NCI-H345 treated with DMSO at 0.1 percent for 48 hours (cell line): ENCODE measurements at regions not wholly inside any gene's neighbourhood (a gene's known extent, or its start where the extent isn't known, plus 50 kb on each side); places are given as distances from the start of the nearest gene placed in this dataset.
A peak's percentile ranks its signal among the peaks of the same experiment; 100 is the strongest.
"Not testable (repeated sequence)": the region's sequence is repeated elsewhere in the genome, so short reads cannot be mapped to it uniquely, and the experiment has no call there.

Experiments used
- DNase-seq: peaks from one replicate; lab custom pipeline; 2025; ENCODE audit not compliant: unreplicated experiment; lab: John Stamatoyannopoulos, UW

DNA sequence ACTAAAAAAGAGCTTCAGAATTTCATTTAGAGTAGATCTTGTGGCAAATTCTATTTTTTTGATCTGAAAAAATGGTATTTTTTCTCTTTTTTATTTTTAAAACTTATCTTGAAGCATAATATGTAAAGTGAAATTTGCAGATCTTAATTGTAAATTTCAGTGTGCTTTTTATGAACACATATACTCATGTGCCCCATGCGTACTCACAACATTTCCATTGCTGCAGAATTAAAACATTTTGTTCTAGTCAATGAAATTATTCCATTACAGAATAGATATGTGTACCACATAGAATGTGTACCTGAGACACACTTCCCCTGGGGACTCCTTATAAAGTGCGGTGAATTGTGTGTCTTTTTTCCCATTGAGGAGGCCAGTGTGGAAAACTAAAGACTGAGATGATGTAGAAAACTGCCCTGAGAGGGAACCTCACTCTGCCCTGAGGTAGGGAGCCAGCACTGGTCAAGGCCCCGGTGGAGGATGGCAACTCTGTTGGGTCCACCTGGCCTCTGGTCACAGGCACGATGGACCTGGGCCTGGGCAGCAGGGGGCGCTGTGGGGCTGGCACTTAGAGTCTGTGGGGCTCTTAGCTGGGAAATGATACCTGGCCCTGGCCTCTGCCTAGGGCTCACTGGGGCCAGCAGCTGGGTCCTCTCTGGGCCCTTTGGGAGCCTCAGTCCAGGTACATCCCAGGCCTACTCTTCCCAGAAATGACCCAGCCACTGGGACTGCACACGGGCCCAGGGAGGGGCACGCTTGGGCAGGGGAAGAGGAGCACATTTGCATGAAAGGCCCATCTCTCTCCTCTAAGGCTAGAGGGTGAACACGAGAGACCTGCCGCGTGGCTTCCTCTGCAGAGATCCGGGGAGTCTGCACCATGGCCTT, 77.9 kb upstream of the TOP3B start:
- no peak for DNase-seq

DNA sequence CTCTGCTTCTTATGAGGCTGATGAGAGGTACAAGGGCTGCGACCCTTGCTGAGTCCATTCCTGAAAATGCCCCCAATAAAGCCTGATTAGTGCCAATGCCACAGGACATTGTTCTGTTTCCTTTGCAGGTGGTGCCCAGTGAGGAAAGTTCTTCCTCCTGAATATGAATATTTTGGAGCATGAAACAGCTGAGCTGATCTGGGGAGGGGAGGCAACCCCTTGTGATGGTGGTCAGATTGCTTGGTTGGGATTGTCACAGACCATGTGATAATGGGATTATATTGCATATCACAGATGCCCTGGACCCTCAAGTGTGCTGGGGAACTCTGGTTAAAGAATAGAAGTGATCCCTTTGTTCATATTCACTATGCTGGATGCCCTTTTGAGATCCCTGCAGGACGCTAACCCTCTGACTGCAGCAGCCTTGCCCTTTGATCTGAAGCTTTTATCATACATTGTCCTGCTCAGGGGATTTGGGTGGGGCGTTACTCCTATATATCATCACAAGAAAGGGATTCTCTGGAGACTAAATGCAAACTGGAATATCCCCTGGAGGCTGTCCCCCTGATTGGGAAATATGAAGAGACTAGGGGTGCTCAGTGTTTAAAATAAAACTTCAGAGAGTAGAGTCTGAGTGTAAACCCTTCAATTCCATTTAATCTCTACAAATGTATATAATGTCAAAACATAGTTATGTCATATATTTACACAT, 76.9 kb upstream of the TOP3B start:
- no peak for DNase-seq

DNA sequence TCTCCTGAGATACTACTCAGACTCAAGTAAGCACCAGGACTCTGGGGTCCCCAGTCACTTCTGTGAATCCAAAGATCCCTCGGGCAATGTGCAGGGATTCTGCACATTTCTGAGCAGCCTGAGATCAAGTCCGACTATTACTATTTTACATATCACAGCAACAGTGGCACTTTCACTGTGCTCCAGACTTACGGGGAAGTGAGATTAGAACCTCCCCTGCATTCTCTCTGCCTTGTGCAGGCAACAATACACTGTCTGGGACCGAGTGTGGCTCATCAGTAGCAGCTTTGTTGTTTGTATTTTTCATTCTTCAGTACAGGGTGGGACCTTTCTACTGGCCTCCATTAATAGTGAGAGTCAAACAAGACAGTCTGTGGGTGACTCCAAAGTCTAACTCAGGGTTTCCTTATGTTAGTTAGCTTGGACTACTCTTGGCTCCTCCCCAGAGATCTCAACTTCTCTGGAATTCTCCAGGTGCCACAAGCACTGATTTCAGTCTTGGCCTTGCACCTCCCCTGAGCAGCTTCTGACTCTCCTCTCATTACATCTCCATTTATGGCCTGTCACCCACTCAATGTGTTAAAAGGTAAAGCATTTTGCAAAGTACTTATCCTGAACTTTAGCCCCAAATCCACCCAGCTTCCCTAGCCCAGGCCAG, 76.2 kb upstream of the TOP3B start:
- DNase-seq = no peak

DNA sequence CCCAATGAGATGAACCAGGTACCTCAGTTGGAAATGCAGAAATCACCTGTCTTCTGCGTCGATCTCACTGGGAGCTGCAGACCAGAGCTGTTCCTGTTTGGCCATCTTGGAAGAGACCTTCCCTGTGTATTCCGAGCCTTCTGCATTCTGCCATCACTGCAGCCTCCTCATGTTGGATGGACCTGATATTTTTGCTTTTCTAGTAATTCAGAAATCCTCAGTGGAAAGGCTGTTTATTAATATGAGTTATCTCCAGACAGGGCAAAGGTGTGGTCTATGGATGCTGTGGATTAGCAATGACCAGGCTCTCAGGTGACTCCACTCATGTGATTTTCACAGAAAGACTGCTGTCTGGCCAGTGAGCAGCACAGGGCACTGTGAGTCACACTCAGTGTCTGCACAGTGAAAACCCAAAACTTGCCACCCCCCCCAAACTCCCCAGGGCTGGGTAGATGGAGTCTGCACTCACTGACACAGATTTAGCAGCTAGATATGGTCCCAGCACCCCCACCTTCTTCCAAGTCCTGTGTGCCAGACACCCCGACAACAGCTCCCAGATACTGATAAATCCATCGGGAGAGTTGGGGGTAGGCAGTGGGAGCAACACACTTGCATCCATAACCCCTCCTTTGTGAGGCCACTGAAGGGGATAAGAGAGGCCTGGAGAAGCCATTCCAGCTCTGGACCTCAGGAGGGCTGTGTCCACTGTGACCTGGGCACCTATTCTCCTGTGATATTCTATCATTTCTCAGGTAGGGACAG, 75.2 kb upstream of the TOP3B start:
- DNase-seq = no peak

DNA sequence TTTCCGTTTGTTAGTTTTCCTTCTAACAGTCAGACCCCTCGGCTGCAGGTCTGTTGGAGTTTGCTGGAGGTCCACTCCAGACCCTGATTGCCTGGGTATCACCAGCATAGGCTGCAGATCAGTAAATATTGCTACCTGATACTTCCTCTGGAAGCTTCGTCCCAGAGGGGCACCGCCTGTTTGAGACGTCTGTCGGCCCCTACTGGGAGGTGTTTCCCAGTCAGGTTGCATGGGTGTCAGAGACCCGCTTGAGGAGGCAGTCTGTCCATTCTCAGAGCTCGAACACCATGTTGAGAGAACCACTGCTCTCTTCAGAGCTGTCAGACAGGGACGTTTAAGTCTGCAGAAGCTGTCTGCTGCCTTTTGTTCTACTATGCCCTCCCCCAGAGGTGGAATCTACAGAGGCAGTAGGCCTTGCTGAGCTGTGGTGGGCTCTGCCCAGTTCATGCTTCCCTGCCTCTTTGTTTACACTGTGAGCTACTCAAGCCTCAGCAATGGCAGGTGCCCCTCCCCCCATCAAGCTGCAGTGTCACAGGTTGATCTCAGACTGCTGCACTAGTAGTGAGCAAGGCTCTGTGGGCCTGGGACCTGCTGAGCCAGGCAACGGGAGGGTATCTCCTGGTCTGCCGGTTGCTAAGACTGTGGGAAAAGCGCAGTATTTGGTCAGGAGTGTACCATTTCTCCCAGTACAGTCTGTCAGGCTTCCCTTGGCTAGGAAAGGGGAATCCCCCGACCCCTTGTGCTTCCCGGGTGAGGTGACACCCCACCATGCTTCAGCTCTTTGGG, 74.4 kb upstream of the TOP3B start:
- not testable (repeated sequence) for DNase-seq

DNA sequence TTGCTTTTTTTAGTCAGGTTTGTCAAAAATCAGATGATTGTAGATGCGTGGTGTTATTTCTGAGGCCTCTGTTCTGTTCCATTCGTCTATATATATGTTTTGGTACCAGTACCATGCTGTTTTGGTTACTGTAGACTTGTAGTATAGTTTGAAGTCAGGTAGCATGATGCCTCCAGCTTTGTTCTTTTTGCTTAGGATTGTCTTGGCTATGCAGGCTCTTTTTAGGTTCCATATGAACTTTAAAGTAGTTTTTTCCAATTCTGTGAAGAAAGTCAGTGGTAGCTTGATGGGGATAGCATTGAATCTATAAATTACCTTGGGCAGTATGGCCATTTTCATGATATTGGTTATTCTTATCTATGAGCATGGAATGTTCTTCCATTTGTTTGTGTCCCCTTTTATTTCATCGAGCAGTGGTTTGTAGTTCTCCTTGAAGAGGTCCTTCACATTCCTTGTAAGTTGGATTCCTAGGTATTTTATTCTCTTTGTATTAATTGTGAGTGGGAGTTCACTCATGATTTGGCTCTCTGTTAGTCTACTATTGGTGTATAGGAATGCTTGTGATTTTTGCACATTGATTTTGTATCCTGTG, 70.1 kb upstream of the TOP3B start:
- not testable (repeated sequence) for DNase-seq

DNA sequence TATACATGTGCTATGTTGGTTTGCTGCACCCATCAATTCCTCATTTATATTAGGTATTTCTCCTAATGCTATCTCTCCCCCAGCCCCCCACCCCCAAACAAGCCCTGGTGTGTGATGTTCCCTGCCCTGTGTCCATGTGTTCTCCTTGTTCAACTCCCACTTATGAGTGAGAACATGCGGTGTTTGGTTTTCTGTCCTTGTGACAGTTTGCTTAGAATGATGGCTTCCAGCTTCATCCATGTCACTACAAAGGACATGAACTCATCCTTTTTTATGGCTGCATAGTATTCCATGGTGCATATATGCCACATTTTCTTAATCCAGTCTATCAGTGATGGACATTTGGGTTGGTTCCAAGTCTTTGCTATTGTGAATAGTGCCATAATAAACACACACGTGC, 68.4 kb upstream of the TOP3B start:
- not testable (repeated sequence) for DNase-seq

DNA sequence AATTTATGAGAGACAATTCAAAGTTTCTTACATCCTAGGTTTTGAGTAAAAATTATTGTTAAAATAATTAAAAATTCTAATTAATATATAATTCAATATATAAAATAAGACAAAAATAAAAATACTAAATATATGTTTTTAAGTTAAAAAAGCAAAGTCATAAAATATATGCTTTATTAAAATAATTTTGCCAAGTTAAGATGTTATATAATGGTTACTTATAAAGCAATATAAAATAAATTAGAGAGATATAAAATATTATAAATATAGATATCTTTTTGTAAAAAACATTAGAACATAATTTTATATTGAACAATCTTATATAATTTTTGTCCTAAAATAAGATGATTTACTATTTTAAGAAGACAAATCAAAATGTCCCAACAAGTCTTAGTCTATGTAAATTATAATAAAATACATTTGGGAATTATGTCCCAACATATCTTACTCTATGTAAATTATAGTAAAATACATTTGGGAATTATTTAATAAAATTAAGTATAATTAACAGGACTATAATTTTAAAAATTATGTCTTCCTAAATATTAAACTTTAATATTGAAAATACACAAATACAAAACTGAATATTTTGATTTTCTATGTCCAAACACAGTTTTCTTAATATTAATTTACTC, 67.7 kb upstream of the TOP3B start:
- no peak for DNase-seq

DNA sequence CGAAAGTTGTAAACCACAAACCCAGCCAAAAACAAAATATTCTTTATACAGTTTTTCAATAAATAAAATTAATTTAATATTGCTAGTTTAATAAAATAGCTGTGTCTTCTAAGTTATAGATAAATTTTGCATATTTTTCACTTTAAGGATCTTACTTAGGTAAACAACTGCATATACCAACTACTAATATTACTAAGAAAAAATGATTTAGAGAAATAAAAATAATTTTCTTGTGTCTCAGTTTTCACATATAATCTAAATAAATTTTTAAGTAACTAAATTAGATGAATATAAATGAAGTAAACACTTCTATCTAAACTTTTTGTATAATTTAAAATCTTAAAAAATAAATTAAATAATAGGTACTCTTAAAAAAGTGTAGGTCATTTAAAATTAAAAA, 67.1 kb upstream of the TOP3B start:
- no peak for DNase-seq

DNA sequence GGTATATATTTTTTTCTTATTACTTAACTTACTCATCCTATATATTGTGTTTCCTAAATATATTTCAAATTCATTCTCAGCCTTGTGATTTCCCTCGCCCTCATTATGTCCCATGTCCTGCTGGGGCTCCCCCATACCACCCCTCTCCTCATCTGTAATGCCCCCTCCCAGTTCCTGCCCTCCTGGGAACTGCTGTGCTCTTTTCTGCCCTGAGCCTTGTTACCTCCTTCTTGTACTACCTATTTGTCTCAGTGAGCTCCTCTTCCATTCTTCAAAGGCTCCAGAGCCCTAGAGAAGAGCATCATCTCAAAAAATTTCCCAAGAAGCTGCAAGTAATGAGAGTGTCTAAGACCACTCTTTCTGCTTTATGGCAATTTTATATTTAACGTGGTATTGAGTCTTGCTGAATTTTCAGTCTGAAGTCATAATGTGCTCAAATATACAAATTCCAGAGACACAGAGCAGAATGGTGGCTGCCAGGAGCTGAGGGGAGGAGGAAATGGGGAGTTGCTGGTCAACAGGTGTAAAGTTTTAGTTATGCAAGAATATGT, 66.5 kb upstream of the TOP3B start:
- DNase-seq = no peak

DNA sequence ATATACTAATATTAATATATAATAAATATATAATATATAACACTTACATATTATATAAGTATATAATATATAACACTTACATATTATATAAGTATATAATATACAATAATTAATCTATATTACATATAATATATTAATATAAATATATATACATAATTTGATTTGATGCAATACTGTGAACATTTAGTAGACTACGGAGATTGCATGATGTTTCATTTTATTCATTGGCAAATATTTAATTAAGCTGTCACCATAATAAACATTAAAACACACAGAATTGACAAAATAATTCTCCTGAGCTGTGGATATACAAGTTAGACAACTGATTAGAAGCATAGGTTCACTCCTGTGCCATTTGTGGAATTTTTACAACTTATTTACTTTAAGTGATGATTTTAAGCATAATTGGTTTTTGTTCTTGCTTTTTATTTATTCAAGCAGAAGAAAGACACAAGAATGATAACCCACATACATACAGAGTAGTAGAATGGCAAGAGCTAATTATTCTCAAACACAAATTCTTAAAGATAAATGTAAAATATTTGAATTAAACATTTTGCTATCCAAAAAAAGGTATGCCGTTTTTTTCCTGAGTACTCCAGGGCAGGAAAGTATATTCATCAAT, 65.8 kb upstream of the TOP3B start:
- no peak for DNase-seq

DNA sequence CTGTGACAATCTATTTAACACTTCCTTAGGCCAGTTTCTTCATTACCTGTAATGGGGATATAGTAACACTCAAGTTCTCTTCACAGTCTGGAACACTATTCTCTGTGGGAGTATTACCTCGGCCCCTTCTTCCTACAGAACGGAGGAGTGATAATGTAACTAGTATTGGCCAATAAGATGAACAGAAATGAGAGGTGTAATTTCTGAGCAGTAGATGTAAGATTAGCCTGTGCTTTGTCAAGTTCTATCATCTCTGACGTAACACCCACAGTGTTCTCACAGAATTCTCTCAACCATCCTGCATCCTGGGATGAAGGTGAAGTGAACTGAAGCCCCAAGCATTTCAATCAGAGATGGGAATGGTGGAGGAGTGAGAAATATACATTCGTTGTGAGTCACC, 65.2 kb upstream of the TOP3B start:
- no peak for DNase-seq

DNA sequence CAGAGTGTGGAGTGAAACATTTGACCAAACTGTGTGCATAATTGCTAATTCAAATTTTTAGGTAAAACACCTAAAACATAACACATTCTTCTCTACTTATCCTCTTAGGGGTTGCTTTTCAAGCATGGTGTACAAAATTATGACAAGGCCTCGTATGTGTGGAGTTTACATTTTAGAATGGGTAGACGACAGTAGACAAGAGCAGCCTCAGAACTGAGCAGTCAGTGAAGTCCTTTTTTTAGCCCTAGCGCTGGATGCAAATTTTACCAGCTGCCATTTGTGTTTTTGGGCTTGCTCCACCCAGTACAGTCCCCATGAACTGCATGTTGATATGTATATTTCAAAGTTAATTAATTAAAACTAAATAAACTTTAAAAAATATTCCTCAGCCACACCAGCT, 64.7 kb upstream of the TOP3B start:
- no peak for DNase-seq

DNA sequence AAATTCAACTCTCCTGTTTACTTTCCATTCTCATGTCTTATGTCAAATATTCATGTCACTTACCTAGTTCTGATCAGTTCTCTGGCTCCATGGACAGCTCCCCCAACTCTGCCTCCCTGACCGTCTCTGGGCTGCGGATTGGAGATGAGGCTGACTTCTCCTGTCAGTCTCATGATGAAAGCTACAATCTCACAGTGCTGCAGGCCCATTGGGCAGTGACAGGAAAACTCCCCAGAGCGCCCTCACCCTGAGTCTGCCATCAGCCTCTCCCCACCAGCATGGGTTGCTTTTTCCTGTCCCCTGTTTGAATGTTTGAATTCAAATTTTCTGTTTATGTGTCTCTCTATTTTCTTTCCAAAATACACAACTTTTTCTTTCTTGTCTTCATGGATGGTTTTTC, 63.8 kb upstream of the TOP3B start:
- no peak for DNase-seq

DNA sequence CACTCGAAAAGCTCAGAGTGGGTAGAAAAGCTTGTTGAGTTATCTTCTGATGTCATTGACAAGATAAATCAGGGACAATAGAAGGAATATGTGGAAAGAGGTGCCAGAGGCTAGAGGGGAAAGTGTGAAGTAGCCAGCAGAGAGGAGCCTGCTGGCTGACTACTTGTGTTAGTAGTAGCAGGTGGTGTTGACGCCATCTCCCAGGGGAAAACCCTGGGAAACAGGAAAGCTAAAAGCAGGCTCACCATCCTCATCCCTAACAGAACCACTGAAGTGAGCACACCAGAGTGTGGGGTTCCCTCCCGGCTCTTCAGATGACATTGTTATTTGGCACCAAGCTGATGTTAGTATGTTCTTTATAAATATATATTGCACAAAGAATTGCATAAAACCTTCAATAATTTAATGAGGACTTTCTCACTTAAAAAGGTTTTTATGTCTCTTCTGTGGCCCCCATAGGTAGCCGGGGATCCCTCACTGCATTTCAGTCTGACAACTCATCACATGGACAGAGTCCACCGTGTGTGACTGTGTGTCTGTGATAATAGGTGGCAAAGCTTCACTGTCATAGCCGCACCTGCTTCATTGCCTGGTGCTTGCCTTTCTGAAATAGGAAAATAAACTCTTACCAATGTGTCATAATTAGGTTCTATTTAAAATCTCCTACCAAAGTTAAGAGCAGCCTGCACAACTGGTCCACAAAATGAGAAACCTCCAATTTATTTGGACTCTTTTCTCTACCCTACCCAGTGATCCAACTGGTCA, 63.2 kb upstream of the TOP3B start:
- peak; percentile 27 for DNase-seq

DNA sequence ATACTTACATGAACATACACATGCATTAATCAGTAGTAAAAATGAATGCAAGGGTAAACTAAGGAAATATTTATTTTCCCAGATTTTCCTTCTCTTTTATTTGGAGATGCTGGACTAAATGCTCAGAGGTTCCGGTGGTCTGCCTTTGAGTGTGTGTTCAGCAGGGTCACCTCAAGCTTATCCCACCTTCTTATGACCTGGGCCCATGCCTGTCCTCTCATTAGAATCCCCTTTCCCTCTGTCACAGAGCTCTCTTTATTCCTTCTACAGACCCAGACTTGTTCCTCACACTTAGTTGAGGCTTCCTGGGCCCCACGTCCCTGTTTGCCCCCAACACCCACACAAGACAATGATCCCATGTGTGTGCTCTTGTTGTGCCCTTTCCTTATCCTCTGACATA, 61.6 kb upstream of the TOP3B start:
- no peak for DNase-seq

DNA sequence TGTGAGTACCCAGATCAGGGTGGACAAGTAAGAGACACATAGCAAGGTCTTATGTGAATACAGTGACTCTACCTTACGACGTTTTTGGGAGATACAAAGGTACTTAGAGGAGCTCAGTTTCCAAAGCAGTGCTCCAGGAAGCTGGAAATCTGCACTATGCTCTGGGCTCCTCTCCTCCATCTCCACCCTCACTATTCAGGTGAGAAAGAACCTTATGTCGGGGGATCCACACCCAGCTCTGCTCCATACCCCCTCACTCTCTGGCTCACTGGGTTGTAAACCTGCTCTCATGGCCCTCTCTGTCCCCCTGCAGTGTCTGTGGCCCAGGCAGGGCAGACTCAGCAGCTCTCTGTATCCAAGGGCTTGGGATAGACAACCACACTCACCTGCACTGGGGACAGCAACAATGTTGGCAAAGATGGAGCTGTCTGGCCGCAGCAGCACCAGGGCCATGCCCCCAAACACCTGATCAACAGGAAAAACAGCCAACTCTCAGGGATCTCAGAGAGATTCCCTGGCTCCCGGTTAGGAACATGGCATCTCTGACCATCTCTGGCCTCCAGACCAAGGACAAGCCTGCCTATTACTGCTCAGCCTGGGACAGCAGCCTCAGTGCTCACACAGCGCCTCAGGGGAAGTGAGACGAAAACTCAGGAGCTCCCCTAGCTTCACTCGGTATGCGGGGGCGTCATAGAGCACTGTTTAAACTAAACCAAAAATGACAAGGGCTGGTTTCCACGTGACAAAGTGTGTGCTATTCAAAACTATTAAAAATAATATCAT, 60.9 kb upstream of the TOP3B start:
- DNase-seq = no peak
